GM18507 (cell line): ENCODE measurements at regions not wholly inside any gene's neighbourhood (a gene's known extent, or its start where the extent isn't known, plus 50 kb on each side); places are given as distances from the start of the nearest gene placed in this dataset.

Experiments used
- DNase-seq: peaks from one replicate; pipeline ENCODE4 v3.0.0; 2011; ENCODE audit warnings: low read depth; ENCODE audit not compliant: insufficient read length; ENCODE audit errors: extremely low spot score
- FAIRE-seq: peaks from 2 replicates; lab custom pipeline; 2011; peaks lifted over from hg19 to GRCh38; lab: Jason Lieb, UNC

DNA sequence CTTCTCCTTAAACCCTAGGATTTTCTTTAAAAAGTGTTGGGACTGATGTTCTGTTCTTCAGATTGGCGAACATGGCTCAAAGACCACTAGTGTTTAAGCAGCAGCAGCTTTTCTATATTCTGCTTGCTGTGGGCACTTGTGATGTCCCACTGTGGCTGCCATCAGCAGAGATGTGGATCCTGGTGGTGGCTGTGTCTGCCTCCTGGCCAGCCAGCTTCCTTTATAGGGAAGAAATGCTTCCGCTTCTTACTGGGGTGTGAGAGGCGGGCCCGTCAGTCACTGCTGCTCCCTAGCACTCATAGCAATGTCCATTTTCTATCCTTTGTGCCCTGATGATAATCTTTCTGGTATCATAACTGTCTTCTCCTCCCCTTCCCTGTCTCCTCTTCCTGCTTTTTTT lies 66.7 kb upstream of the ESR1 start:
- FAIRE-seq (no peak), DNase-seq (no peak)

DNA sequence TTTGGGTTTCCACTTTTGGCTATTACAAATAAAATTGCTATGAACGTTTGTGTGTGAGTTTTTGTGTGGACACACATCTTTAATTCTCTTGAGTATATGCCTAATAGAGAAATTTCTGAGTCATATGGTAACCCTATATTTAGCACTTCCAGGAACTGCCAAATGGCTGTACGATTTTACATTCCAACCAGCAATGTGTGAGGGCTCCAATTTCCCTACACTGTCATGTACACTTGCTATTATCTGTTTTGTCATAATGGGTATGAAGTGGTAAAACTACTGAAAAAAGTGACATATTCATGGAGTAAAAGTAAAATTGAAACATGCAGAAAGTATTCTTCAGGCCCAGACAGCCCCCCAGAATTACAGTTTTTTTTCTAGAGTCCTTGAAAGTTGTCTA lies 59.6 kb upstream of the ESR1 start:
- FAIRE-seq (no peak), DNase-seq (no peak)

DNA sequence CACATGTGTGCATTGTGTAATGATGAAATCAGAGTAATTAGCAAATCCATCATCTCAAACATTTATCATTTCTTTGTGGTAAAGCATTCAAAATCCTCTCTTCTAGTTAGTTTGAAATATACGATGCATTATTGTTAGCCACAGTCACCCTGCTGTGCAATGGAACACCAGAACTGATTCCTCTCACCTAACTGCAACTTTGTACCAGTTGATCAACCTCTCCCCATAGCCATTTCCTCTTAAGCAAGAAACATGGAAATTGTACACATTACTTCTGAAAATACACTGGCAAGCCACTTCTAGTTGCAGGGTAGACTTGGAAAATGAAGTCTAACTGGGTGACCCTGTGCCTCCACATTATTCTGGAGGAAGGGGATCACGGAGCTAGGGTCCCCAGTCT lies 58.1 kb upstream of the ESR1 start:
- DNase-seq (no peak), FAIRE-seq (no peak)

DNA sequence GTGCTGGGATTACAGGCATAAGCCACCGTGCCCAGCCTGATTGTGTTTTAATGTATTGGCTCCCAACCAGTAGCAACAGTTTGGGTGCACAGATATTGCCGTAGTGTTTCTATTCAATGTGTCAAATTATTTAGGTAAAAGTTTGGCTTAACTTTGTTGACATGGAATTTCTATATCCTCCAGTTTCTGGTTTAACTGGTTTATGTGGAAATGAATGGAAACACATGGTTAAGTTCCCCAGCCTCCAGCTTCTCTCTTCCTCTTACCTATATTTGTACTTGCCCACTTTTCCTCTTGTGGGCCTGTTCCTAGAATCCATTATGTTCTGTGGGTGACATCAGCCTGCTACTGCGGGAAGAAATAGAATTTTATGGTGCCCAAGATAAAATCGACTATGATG lies 53.9 kb upstream of the ESR1 start:
- DNase-seq (no peak), FAIRE-seq (no peak)

DNA sequence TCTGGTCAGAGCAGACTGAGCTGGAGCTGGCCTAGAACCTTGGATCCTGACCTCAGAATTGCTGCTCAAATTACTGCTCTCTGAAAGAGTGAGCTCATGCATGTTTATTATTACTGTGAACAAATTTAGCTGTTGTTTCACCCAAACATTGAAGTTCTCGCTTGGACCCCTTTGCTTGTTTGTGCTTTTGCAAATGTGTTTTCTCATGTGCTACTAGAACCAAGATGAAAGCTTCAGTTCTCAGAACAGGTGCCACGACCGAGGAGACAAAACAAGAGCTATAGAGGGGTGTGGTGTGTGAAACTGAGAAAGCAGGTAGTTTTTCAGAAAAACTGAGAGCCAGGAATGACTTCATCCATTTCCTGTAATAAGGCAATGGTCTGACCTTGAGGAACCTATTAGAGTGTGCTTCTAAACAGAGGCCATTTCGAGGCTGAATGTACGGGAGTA lies 50.0 kb upstream of the ESR1 start:
- peak; percentile 78 for FAIRE-seq
- DNase-seq, result peak; percentile 9
